SK-N-MC (cell line): ENCODE measurements at regions not wholly inside any gene's neighbourhood (a gene's known extent, or its start where the extent isn't known, plus 50 kb on each side); places are given as distances from the start of the nearest gene placed in this dataset.

Experiments used
- DNase-seq: peaks from one replicate; pipeline ENCODE4 v3.0.0-alpha.2; 2011; ENCODE audit warnings: low read depth, low spot score
- H3K27ac ChIP-seq: fragments of 200-600 bp; sonication (generic); 2 replicates; pipeline ENCODE4 v1.5.1; 2016; ENCODE audit warnings: mixed run types
- H3K36me3 ChIP-seq: fragments of 200-600 bp; sonication (generic); 2 replicates; pipeline ENCODE4 v1.6.1; 2017; ENCODE audit warnings: antibody characterized with exemption, low read length, mixed read lengths; ENCODE audit not compliant: insufficient read depth
- H3K4me3 ChIP-seq: fragments of 200-600 bp; sonication (generic); 2 replicates; pipeline ENCODE4 v1.5.1; 2016
- H3K9ac ChIP-seq: fragments of 200-600 bp; sonication (generic); 2 replicates; pipeline ENCODE4 v1.8.0; 2017; ENCODE audit warnings: mixed run types, mixed read lengths; ENCODE audit not compliant: insufficient read length
- H3K9me3 ChIP-seq: fragments of 200-600 bp; sonication (generic); 2 replicates; pipeline ENCODE4 v1.6.1; 2017; ENCODE audit warnings: low read depth, mild to moderate bottlenecking, antibody characterized with exemption, low read length, moderate library complexity, mixed read lengths
- EZH2 ChIP-seq: fragments of 200-600 bp; sonication (generic); IDR thresholded peaks from one replicate; pipeline ENCODE4 v1.6.1; 2017; ENCODE audit warnings: antibody characterized with exemption
- FOXP2 ChIP-seq: optimal IDR thresholded peaks from 2 replicates; pipeline ENCODE3; 2011; ENCODE audit warnings: mild to moderate bottlenecking, moderate library complexity; ENCODE audit not compliant: insufficient read depth; ENCODE audit errors: extremely low read length, control extremely low read depth
- POLR2AphosphoS5 ChIP-seq: IDR thresholded peaks from 2 replicates; pipeline ENCODE4 v1.6.1; 2012; ENCODE audit warnings: mild to moderate bottlenecking, low read depth, low read length, borderline replicate concordance

- Histone ChIP-seq H3K4me3 (no peak overlapping the region), H3K27ac (no peak overlapping the region), H3K9me3 (no peaks in the 10 kb centered on the region), H3K9ac (no peak overlapping the region), H3K36me3 (no peaks in the 10 kb centered on the region)
- DNase-seq = no peak
- TF ChIP-seq POLR2AphosphoS5 (no peak), FOXP2 (no peak), EZH2 (no peak)
Measured at GRCh38 chr2:239717319-239717675, 307.8 kb downstream of the NDUFA10 start.

GRCh38 chr2:239716536-239717318 lies 308.4 kb downstream of the NDUFA10 start:
- Histone ChIP-seq H3K36me3 (no peaks in the 10 kb centered on the region), H3K9ac (no peak overlapping the region), H3K27ac (no peak overlapping the region), H3K4me3 (no peak overlapping the region), H3K9me3 (no peaks in the 10 kb centered on the region)
- no peak for DNase-seq
- TF ChIP-seq POLR2AphosphoS5 (no peak), FOXP2 (no peak), EZH2 (no peak)

GRCh38 chr2:239716009-239716408 lies 309.1 kb downstream of the NDUFA10 start:
- Histone ChIP-seq H3K9ac (no peak overlapping the region), H3K4me3 (no peak overlapping the region), H3K36me3 (no peaks in the 10 kb centered on the region), H3K27ac (no peak overlapping the region), H3K9me3 (no peaks in the 10 kb centered on the region)
- TF ChIP-seq POLR2AphosphoS5 (no peak), EZH2 (no peak), FOXP2 (no peak)
- no peak for DNase-seq

- Histone ChIP-seq H3K4me3 (no peak overlapping the region), H3K9ac (no peak overlapping the region), H3K9me3 (no peaks in the 10 kb centered on the region), H3K27ac (no peak overlapping the region), H3K36me3 (no peaks in the 10 kb centered on the region)
- TF ChIP-seq EZH2 (no peak), FOXP2 (no peak), POLR2AphosphoS5 (no peak)
- no peak for DNase-seq
Measured at GRCh38 chr2:239715606-239716005, 309.5 kb downstream of the NDUFA10 start.

GRCh38 chr2:239715202-239715601 lies 309.9 kb downstream of the NDUFA10 start:
- Histone ChIP-seq H3K4me3 (no peak overlapping the region), H3K9me3 (no peaks in the 10 kb centered on the region), H3K9ac (no peak overlapping the region), H3K27ac (no peak overlapping the region), H3K36me3 (no peaks in the 10 kb centered on the region)
- TF ChIP-seq FOXP2 (no peak), POLR2AphosphoS5 (no peak), EZH2 (no peak)
- no peak for DNase-seq

- TF ChIP-seq EZH2 (no peak), POLR2AphosphoS5 (no peak), FOXP2 (no peak)
- Histone ChIP-seq H3K36me3 (no peaks in the 10 kb centered on the region), H3K4me3 (no peak overlapping the region), H3K27ac (no peak overlapping the region), H3K9me3 (no peaks in the 10 kb centered on the region), H3K9ac (no peak overlapping the region)
- DNase-seq = no peak
Measured at GRCh38 chr2:239714116-239714515, 311.0 kb downstream of the NDUFA10 start.

- TF ChIP-seq POLR2AphosphoS5 (no peak), FOXP2 (no peak), EZH2 (no peak)
- H3K9ac ChIP-seq = no peak overlapping the region
- no peak for DNase-seq
- H3K9me3 ChIP-seq = no peaks in the 10 kb centered on the region
- no peak overlapping the region for H3K4me3 ChIP-seq
- H3K27ac ChIP-seq = no peak overlapping the region
- H3K36me3 ChIP-seq = no peaks in the 10 kb centered on the region
Measured at GRCh38 chr2:239712755-239713154, 311.9 kb upstream of the HDAC4 start.

GRCh38 chr2:239711911-239712570 lies 311.2 kb upstream of the HDAC4 start:
- TF ChIP-seq FOXP2 = no peak
- no peak for DNase-seq

More at GRCh38 chr2:239711911-239712570, 311.2 kb upstream of the HDAC4 start:
- no peak overlapping the region for H3K9ac ChIP-seq
- no peaks in the 10 kb centered on the region for H3K9me3 ChIP-seq
- no peak overlapping the region for H3K27ac ChIP-seq
- H3K36me3 ChIP-seq = no peaks in the 10 kb centered on the region
- no peak overlapping the region for H3K4me3 ChIP-seq
